ENCODE measurements at regions not wholly inside any gene's neighbourhood (a gene's known extent, or its start where the extent isn't known, plus 50 kb on each side); places are given as distances from the start of the nearest gene placed in this dataset.

DNA sequence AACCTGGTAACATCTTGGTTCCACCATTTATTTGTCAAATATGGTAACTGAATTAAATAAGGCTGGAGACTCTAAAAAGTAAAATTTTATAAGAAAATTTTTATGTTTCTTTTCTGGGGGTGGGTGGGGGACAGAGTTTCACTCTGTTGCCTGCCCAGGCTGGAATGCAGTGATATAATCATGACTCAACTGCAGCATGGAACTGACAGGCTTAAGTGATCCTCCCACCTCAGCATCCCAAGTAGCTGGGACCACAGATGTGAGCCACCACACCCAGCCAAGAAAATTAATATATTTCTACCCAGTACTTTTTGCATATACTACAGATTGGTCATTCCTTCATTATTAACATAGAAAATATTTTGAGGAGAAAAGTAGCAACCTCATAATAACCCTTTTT lies 216.9 kb downstream of the DEPDC1B start:
- no peaks in the 10 kb centered on the region for H3K79me2 ChIP-seq (ENCODE audit: control insufficient read depth, insufficient read depth, low read length)
- no peak overlapping the region for H3K27ac ChIP-seq (ENCODE audit: control insufficient read depth, insufficient read depth)
- FAIRE-seq (no peak), ATAC-seq (no peak), DNase-seq (ENCODE audit: low read depth, low spot score) (no peak)
- no peaks in the 10 kb centered on the region for H3K4me1 ChIP-seq (ENCODE audit: control insufficient read depth, insufficient read depth, low read length)
- no peak overlapping the region for H3K9ac ChIP-seq (ENCODE audit: control insufficient read depth, insufficient read depth, low read length)
- BruUV-seq (replicated peaks), result no TSS peak
- H3K36me3 ChIP-seq (ENCODE audit: control insufficient read depth in 2 of 2, insufficient read depth in 2 of 2, low read length in 1 of 2), result no peaks in the 10 kb centered on the region
- H3K4me3 ChIP-seq, result no peak overlapping the region
- no peaks in the 10 kb centered on the region for H3K9me3 ChIP-seq (replicated peaks; ENCODE audit: control insufficient read depth, insufficient read depth, low read length)
- no peaks in the 10 kb centered on the region for H3K27me3 ChIP-seq (replicated peaks in 1 of 2; ENCODE audit: control insufficient read depth in 2 of 2, insufficient read depth in 2 of 2, low read length in 1 of 2)
- ChIA-PET POLR2A (no interaction called here), SMC1A (ENCODE audit: uncharacterized antibody, unreplicated experiment) (no interaction called here), CTCF (interaction anchor here (0.7 to 1.3 kb wide), 2 partner anchors 18 to 201 kb away, joined by 3 to 4 read pairs; no protein-coding TSS in a partner anchor), RAD21 (ENCODE audit: unreplicated experiment) (no interaction called here)
- intact Hi-C loops (cut with micrococcal nuclease; ENCODE audit: unreplicated experiment) (no loop called here), in situ Hi-C loops (cut with MboI) (no loop called here)
- no peak overlapping the region for H2AFZ ChIP-seq (ENCODE audit: control insufficient read depth, low read depth, low read length)
- H3K4me2 ChIP-seq (ENCODE audit: control insufficient read depth, insufficient read depth), result no peak overlapping the region
- no peaks in the 10 kb centered on the region for H4K20me1 ChIP-seq (ENCODE audit: control insufficient read depth, insufficient read depth)
- no peak for TF ChIP-seq KLF5 (IDR thresholded peaks at IDR 0.05; ENCODE audit: partially characterized antibody)
- no peak for TF ChIP-seq CHD2 (IDR thresholded peaks at IDR 0.05; ENCODE audit: borderline replicate concordance, low read depth, low read length)
- no peak for TF ChIP-seq NR2C2 (IDR thresholded peaks at IDR 0.05; ENCODE audit: borderline replicate concordance, control insufficient read depth, insufficient read length, low read depth)
- no peak for TF ChIP-seq SMAD1 (IDR thresholded peaks at IDR 0.05; ENCODE audit: low read depth, partially characterized antibody)
- TF ChIP-seq NR2F1 (conservative IDR thresholded peaks at IDR 0.05), result no peak
- no peak for TF ChIP-seq ZNF207 (IDR thresholded peaks at IDR 0.05; ENCODE audit: borderline replicate concordance)
- no peak for TF ChIP-seq RELA (IDR thresholded peaks at IDR 0.05; ENCODE audit: borderline replicate concordance, partially characterized antibody)
- no peak for TF ChIP-seq ZNF217 (IDR thresholded peaks at IDR 0.05)
- TF ChIP-seq SRF (IDR thresholded peaks at IDR 0.05; ENCODE audit: low read depth in 2 of 2, low read length in 2 of 2), result no peak
- TF ChIP-seq SP1 (IDR thresholded peaks at IDR 0.05; ENCODE audit: low read depth, low read length), result no peak
- TF ChIP-seq BACH1 (IDR thresholded peaks at IDR 0.05; ENCODE audit: borderline replicate concordance), result no peak
- TF ChIP-seq HDGF (IDR thresholded peaks at IDR 0.05), result no peak
- TF ChIP-seq, protein P1, sequence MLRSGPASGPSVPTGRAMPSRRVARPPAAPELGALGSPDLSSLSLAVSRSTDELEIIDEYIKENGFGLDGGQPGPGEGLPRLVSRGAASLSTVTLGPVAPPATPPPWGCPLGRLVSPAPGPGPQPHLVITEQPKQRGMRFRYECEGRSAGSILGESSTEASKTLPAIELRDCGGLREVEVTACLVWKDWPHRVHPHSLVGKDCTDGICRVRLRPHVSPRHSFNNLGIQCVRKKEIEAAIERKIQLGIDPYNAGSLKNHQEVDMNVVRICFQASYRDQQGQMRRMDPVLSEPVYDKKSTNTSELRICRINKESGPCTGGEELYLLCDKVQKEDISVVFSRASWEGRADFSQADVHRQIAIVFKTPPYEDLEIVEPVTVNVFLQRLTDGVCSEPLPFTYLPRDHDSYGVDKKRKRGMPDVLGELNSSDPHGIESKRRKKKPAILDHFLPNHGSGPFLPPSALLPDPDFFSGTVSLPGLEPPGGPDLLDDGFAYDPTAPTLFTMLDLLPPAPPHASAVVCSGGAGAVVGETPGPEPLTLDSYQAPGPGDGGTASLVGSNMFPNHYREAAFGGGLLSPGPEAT (IDR thresholded peaks at IDR 0.05; ENCODE audit: low read depth), result no peak
- TF ChIP-seq, protein P2, sequence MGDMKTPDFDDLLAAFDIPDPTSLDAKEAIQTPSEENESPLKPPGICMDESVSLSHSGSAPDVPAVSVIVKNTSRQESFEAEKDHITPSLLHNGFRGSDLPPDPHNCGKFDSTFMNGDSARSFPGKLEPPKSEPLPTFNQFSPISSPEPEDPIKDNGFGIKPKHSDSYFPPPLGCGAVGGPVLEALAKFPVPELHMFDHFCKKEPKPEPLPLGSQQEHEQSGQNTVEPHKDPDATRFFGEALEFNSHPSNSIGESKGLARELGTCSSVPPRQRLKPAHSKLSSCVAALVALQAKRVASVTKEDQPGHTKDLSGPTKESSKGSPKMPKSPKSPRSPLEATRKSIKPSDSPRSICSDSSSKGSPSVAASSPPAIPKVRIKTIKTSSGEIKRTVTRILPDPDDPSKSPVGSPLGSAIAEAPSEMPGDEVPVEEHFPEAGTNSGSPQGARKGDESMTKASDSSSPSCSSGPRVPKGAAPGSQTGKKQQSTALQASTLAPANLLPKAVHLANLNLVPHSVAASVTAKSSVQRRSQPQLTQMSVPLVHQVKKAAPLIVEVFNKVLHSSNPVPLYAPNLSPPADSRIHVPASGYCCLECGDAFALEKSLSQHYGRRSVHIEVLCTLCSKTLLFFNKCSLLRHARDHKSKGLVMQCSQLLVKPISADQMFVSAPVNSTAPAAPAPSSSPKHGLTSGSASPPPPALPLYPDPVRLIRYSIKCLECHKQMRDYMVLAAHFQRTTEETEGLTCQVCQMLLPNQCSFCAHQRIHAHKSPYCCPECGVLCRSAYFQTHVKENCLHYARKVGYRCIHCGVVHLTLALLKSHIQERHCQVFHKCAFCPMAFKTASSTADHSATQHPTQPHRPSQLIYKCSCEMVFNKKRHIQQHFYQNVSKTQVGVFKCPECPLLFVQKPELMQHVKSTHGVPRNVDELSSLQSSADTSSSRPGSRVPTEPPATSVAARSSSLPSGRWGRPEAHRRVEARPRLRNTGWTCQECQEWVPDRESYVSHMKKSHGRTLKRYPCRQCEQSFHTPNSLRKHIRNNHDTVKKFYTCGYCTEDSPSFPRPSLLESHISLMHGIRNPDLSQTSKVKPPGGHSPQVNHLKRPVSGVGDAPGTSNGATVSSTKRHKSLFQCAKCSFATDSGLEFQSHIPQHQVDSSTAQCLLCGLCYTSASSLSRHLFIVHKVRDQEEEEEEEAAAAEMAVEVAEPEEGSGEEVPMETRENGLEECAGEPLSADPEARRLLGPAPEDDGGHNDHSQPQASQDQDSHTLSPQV (IDR thresholded peaks at IDR 0.05), result no peak
- TF ChIP-seq ZBTB33 (IDR thresholded peaks at IDR 0.05), result no peak
- TF ChIP-seq MEF2A (IDR thresholded peaks at IDR 0.05; ENCODE audit: insufficient read depth, low read depth, low read length), result no peak
